ENCODE measurements at regions not wholly inside any gene's neighbourhood (a gene's known extent, or its start where the extent isn't known, plus 50 kb on each side); places are given as distances from the start of the nearest gene placed in this dataset.
"Not testable (repeated sequence)": the region's sequence is repeated elsewhere in the genome, so short reads cannot be mapped to it uniquely, and the experiment has no call there.

DNA sequence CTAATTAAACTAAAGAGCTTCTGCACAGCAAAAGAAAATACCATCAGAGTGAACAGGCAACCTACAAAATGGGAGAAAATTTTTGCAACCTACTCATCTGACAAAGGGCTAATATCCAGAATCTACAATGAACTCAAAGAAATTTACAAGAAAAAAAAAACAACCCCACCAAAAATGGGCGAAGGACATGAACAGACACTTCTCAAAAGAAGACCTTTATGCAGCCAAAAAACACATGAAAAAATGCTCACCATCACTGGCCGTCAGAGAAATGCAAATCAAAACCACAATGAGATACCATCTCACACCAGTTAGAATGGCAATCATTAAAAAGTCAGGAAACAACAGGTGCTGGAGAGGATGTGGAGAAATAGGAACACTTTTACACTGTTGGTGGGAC, 100.7 kb downstream of the GPX5 start:
- DNase-seq, result not testable (repeated sequence)

DNA sequence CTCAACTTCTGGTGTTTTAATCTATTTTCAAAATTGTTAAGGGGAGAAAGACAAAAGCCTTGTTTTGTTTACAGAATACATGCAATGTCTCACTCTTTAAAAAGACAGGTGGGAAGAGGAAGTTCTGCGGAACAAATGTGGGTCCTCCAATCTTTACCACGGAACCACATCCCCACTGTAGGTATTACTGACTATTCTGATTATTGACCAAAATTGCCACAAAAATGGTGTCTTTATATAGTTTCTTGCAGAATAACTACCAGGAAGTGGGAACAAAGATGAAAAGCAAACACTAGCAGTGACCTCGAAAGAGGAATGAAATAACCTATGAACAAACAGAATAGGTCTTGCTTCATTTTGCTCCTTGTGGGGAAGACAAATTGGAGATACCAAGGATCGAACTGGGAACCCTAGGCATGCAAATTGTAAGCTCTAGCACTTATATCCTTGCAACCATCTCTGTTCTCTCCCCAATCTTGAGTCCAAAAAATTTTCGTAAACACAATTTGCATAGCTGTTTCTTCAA, 106.7 kb downstream of the GPX5 start:
- no peak for DNase-seq

DNA sequence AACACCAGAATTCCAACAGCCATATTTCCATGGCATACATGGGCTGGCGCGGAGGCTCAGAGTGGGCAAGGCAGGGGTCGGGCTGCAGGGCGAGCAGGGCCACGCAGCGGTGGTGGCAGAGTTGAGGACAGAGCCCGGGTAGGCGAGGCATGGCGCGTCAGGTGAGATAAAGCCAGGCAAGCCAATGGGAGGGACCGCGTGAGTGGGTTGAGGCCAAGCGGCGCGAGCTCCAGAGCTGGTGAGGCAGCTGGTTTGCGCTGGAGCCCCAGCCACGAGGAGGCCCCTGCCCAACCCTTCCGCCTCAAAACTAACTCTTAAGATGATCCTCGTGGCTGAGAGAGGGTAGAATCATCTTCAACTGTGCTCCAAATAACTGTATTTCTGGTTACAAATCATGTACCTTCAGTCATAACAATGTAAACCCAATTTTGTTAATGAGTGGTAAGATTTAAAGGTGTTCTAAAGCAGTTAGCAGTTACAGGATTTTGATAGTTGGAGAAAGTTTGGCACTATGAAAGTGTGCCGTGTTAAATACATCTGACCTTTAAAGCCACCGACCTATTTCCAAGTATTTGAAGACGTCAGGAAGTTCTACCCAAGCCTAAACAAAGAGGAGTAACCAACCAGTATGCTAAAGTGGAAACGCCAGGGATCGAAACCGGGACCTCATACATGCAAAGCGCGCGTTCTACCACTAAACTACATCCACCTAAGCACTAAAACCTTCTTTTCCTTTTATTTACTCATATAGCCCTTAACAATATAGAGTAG, 107.9 kb downstream of the GPX5 start:
- no peak for DNase-seq

DNA sequence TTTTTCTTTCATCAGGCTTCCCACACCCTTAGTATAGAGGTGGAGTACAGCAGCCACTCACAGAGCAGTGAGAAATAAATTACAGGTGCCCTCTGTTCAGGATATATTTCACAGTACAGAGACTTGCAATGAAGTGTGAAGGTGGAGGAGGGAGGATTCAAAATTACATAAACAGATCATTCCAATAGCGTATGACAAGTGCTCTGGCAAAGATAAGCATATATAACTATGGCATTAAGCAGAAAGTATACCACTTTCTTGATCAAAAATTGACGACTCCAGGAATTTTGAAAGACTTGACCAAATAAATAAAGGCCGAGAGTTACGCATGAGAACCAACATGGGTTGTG, 108.7 kb downstream of the GPX5 start:
- no peak for DNase-seq

DNA sequence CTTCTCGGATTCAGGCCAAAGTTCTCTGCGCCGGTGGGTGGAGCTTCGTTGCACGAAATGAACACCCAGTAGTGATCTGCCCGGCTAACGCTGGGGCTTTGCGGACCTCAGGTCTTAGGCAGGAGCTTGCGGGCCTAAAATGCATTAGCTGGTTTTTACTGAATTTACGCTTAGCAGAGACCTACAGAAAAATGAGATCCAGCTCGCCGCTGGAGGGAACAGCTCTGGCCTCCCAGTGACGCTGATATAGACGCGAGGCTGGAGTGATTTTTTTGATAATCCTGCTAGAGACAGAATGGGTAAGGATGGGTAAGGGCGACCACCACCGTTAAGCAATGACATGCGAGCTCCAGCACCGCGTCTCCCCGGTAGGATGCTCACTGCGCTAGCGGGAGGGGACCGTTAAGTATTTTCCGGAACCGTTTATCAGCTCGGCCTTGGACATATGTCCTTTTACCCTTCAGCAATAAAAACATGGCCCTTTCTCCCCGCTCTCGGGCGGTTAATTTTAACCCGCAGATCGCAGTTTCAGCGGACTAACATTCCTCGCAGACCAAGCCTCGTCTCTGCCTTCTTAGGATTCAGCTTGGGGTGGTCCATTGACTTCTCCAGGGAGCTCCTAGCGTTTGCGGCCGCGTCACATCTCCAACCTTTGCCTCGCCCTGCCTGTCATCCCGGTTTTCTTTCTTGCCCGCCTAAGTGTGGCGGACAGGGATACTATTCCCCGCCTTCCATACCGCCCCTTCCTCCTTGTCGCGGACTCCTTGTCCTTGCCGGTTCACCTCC, 109.3 kb downstream of the GPX5 start:
- DNase-seq, result peak; percentile 24

DNA sequence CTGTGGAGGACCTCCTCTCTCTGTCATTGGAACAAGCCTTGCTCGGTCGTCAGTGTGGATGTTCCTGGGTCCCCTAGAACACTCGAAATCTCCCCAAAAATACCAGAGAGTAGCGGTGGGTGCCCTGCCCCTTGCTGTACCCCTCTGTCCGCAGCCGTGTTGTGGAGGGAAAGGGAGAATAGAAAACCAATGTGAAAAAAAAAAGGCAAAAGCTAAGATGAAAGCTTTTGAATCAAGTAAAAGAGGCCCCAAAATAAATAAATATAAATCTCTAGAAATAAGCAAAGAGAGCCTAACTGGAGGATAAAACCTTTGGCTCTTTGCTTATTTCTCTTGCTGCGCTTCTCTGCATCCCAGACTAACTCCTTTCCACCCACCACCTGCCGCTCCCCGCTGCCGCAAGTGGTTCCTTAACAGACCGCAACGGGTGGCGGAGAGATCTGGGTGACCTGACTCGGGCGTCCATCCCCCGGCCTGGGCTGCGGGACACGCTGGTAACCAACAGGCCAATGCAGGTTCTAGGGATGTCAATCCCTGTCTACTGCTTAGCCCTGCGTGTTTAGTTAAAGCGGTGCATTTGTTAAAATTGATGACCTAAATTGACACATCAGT, 110.0 kb downstream of the GPX5 start:
- no peak for DNase-seq

DNA sequence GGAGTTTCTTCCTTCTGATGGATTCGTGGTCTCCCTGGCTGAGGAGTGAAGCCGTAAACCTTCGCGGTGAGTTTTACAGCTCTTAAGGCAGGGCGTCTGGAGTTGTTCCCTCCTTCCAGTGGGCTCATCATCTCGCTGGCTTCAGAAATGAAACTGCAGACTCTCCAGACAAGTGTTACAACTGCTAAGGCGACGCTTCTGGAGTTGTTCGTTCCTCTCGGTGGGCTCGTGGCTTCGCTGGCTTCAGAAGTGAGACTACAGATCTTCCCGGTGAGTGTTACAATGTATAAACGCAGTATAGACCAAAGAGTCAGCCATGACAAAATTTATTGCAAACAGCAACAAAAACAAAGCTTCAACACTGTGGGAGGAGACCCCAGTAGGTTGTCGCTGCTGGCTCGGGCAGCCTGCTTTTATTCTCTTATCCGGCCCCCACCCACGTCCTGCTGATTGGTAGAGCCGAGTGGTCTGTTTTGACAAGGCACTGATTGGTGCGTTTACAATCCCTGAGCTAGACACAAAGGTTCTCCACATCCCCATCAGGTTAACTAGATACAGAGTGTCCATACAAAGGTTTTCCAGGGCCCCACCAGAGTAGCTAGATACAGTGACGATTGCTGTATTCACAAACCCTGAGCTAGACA, 113.2 kb downstream of the GPX5 start:
- no peak for DNase-seq

DNA sequence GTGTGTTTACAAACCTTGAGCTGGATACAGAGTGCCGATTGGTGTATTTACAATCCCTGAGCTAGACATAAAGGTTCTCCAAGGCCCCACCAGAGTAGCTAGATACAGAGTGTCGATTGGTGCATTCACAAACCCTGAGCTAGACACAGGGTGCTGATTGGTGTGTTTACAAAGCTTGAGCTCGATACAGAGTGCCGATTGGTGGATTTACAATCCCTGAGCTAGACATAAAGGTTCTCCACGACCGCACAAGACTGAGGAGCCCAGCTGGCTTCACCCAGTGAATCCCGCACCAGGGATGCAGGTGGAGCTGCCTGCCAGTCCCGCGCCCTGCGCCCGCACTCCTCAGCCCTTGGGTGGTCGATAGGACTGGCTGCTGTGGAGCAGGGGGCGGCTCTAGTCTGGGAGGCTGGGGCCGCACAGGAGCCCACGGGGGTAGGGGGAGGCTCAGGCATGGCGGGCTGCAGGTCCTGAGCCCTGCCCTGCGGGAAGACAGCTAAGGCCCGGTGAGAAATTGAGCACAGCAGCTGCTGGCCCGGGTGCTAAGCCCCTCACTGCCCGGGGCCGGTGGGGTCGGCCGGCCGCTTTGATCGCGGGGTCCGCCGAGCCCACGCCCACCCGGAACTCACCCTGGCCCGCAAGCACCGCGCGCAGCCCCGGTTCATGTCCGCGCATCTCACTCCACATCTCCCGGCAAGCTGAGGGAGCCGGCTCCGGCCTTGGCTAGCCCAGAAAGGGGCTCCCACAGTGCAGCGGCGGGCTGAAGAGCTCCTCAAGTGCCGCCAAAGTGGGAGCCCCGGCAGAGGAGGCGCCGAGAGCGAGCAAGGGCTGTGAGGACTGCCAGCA, 114.0 kb downstream of the GPX5 start:
- DNase-seq, result not testable (repeated sequence)

DNA sequence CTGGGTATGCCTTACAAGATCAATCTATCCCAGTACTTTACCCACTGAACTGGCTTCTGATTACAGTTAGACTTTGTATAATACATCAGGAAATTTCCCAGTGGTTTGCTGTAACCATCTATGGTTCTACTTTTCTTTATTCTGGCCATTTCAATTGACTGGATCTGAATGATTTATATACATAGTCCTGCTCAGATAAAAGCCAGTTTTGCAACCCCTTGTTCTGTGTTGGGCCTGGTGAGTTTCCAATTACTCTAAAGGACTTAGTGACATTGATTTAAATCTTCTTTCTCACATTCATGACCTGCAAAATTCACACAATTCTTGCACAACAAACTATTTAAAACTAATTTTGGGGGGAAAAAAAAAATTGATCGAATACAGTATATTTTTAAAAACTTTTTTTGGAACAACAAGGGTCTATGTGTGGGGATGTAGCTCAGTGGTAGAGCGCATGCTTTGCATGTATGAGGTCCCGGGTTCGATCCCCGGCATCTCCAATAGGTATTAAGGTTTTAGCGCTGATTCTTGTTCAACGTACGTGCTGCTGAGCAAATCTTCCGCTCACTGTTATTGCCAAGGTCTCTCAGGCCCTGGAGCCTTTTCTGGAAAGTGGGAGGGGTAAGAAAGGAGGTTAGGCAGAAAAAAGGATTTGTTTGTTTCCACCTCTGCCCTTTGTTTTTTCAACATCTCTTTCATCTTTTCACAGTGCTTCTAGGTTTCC, 117.5 kb downstream of the GPX5 start:
- no peak for DNase-seq

DNA sequence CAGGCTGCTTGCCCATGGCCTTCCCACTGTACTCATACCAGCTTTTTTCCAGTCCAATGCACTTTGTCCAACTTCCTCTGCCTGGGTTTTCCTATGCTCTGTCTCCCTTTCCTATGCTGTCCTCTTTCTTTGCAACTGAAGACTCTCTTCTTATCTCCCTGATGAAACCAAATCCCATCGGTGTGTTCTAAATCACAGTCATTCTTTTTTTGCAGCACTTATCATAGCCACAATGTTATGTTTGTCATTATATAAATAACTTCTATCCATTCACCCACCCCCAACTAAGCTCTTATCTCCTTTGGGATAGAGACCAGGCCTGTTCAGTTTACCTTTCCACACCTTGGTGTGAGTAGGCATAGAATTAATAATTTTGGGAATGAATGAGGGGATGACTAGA, 121.0 kb downstream of the GPX5 start:
- no peak for DNase-seq

DNA sequence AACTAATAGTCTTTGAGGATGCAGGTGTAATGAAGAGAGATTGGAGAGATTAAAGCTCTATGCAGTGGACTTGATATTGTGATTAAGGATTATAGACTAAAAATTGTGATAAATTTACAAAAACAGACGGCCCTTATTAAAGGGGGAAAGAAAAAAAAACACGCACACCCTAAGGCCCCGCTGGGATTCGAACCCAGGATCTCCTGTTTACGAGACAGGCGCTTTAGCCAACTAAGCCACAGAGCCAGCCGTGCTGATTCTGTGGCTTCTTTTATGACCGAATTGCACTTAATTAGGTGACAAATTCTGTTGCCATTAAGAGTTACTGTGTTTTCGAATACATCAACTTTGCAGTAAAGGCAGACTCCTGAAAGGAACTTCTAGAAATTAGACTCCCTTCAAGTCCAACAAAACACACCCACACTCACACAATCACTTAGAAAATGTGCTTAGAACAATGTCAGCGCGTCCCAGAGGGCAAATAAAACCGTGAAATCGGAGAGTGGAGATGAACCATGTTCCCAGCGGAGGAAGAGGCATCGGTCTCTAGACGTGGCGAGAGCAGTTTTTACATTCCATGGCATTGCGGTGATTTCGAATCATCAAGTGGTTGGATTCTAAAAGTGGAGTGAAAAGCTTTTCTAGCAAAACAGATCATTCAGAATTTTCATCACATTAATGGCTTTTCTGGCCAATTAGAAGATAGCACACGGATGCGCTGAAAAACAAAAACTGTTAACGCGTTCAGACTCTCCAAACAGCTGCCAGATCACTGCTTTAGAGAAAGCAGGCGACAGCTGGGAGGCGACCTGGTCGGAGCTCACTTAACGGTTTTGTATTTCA, 122.6 kb downstream of the GPX5 start:
- DNase-seq, result peak; percentile 77

DNA sequence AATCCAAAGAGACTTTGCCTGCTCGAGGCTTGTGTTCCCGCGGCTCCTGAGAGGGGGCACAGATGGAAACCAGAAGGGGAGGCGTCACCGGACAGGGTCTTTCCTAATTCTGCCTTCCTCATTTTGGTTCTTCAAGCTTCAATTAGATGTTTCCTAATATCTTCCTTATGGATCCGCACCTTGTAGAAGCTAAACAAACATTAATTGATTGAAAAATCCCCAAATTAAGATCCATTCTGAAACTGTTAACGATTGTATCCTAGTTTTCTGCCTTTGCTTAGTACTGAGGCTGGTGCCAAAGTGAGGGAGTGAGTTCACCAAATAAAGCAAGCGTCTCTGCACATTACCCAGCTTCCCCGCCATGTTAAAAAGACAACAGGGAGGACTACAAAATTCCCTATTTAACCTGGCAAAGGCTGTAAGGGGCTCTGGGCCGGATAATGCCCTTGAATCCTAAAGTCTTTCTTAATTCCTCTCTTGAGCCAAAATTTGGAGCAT, 123.2 kb downstream of the GPX5 start:
- DNase-seq, result no peak

DNA sequence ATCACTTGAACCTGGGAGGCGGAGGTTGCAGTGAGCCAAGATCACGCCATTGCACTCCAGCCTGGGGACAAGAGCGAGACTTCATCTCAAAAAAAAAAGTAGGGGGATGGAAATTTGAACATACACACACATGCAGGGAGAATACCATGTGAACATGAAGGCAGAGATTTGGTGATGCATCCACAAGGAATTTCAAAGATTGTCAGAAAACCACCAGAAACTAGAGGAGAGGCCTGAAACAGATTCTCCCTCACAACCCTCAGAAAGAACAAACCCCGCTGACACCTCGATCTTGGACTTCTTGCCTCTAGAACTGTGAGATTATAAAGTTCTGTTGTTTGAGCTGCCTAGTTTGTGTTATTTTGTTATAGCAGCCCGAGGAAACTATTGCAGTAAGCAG, 125.5 kb downstream of the GPX5 start:
- DNase-seq, result no peak

DNA sequence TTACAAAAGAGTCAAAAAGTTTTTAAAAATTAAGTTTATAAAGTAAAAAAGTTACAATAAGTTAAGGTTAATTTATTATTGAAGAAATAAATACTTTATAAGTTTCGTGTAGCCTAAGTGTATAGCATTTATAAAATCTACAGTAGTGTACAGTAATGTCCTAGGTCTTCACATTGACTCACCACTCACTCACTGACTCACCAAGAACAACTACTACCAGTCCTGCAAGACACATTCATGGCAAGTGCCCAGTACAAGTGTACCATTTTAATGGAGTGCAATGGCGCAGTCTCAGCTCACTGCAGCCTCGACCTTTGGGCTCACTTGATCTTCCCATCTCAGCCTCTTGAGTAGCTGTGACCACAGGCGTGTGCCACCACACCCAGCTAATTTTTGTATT, 128.2 kb downstream of the GPX5 start:
- no peak for DNase-seq

DNA sequence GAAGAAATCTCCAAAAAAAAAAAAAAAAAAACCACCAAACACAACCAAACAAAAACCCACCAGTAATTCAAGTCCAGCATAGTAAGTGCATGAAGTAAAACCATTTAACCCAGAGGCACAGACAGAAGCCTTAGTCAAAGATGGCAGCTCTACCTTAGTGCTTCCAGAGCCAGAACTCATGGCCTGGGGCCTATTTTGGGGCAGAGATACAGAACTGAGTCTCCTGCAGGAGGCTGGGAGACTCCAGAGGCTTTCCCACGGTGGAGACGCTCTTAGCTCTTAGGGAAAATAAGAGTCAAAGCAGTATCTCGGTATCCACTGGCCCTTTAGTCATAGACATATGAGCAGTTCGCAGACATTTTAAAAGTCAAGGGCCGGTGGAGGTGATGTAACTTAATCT, 129.5 kb downstream of the GPX5 start:
- DNase-seq, result no peak

DNA sequence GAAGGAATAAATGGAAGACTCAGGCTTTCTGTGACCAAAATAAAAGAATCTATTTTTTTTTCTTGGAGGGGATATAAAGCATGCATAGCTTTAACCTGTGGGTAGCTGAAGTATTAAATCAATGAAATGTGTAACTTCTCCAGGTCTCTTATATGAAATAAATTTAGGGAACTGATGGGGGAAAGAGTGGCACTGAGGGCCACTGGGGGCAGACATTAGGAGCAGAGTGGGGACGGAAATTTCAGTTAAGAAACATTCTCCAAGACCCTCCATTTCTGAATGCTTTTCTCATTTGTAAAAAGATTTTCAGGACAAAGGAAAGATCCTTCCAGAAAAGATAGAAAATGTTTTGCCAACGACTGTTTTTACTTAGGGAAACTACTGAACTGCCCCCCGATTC, 131.0 kb downstream of the GPX5 start:
- DNase-seq, result no peak

DNA sequence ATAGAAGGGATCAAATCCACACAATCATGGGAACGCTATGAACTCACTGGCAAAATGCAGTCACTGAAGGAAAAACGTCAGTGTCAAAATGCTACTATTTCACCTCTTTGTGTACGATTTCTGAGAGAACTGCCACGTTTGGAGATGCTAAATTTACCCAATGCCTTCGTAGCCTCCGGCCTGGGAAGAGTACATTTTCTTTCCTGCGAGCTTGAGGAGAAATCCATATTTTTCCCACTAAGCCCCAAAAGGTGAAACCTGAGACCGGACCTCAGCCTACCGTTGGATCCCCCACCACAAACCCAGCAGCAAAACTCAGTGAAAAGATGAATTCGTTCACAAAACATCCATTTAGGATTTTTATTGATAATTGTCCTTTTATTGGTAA, 131.7 kb downstream of the GPX5 start:
- DNase-seq, result no peak

DNA sequence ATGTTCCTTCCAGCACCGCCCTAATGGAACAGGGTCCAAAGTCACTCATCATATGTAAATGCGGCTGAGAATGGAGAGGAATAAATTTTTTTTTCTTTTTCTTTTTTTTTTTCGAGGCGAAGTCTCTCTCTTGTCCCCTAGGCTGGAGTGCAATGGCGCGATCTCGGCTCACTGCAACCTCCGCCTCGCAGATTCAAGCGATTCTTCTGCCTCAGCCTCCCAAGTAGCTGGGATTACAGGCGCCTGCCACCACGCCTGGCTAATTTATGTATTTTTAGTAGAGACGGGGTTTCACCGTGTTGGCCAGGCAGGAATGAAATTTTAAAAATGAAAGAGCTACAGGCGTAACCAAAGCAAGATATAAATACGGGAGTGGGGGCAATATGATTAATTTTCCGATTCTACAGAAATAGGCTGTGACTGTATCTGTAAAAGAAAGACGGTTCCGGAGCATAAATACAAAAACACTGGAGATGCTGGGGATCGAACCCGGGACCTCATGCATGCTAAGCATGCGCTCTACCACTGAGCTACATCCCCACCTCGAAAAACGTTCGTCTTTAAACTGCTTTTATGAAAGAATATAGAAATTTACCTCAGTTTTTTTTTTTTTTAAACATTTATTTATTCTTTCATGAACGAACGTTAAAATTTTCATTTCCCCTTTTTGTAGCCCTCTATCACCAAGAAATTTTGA, 132.2 kb downstream of the GPX5 start:
- peak; percentile 44 for DNase-seq

DNA sequence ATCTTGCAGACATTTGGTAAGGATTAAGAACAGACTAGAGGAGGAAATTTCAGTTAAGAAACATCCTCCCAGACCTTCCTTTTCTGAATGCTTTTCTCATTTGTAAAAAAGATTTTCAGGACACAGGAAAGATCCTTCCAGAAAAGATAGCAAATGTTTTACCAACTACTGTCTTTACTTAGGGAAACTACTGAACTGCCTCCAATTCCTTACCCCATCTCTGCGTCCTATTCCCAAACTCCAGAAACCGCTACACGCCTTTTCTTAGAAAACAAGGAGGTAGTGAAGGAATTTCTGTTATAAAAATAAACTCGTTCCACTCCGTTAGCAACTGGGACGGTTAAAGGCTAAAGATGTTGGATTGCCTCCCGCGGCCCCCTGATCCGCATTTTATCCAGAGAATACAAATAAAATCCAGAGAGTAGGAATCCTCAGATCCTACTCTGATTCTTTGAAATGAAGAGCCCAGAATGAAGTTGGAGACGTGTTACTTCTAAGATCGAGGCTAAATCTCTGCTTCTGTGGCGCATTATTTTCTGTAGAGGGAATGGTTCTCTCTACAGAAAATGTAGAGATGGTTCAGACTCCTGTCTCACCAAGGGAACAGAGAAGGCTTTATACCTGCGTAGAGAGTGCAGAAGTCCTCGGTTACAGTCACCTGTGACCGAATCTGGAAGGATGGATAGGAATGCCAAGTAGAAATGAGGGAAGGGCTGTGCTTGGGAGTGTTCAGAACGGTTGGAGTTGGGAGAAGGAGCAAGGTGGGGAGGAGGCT, 133.0 kb downstream of the GPX5 start:
- no peak for DNase-seq
